PFSK-1 (cell line): ENCODE measurements at regions not wholly inside any gene's neighbourhood (a gene's known extent, or its start where the extent isn't known, plus 50 kb on each side); places are given as distances from the start of the nearest gene placed in this dataset.

ENCODE experiments used
- FOXP2 ChIP-seq: optimal IDR thresholded peaks from 2 replicates; pipeline ENCODE3; 2011; ENCODE audit warnings: borderline replicate concordance, control low read depth, inconsistent platforms; ENCODE audit not compliant: insufficient read depth; ENCODE audit errors: extremely low read length, extremely low read depth
- POLR2AphosphoS5 ChIP-seq: IDR thresholded peaks from 2 replicates; pipeline ENCODE4 v1.6.1; 2012; ENCODE audit warnings: low read depth, mild to moderate bottlenecking, control low read depth, low read length, moderate library complexity
- SIN3A ChIP-seq: IDR thresholded peaks from 2 replicates; pipeline ENCODE4 v1.6.1; 2012; ENCODE audit warnings: mild to moderate bottlenecking, low read length, moderate library complexity, borderline replicate concordance; ENCODE audit not compliant: insufficient read depth
- TAF1 ChIP-seq: IDR thresholded peaks from 2 replicates; pipeline ENCODE4 v1.6.1; 2012; ENCODE audit warnings: low read length, control low read depth, borderline replicate concordance; ENCODE audit not compliant: insufficient read depth
- TF ChIP-seq, protein P1 (sequence below), 2 experiments: IDR thresholded peaks; 2 replicates each; pipeline versions ENCODE4 v1.6.1 to v1.8.0; 2011 to 2012; ENCODE audit warnings: low read depth in 2 of 2, low read length in 2 of 2, control low read depth in 1 of 2, inconsistent platforms in 1 of 2, mild to moderate bottlenecking in 1 of 2, moderate library complexity in 1 of 2; ENCODE audit not compliant: insufficient read depth in 1 of 2

DNA sequence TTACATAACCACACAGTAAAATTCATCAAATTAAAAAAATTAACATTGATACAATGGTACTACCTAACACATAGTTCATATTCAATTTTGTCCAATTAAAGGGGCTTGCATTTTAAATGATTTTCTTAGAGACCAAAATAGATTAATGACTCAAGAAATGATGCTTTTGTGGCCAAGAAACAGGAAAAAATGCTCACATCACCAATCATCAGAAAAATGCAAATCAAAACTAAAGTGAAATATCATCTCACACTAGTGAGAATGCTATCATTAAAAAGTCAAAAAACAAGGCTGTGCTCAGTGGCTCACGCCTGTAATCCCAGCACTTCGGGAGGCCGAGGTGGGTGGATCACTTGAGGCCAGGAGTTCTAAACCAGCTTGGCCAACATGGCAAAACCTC, 235.6 kb downstream of the PIK3C3 start:
- TF ChIP-seq SIN3A (no peak), POLR2AphosphoS5 (no peak), TAF1 (no peak), FOXP2 (no peak)
- TF ChIP-seq, protein P1, sequence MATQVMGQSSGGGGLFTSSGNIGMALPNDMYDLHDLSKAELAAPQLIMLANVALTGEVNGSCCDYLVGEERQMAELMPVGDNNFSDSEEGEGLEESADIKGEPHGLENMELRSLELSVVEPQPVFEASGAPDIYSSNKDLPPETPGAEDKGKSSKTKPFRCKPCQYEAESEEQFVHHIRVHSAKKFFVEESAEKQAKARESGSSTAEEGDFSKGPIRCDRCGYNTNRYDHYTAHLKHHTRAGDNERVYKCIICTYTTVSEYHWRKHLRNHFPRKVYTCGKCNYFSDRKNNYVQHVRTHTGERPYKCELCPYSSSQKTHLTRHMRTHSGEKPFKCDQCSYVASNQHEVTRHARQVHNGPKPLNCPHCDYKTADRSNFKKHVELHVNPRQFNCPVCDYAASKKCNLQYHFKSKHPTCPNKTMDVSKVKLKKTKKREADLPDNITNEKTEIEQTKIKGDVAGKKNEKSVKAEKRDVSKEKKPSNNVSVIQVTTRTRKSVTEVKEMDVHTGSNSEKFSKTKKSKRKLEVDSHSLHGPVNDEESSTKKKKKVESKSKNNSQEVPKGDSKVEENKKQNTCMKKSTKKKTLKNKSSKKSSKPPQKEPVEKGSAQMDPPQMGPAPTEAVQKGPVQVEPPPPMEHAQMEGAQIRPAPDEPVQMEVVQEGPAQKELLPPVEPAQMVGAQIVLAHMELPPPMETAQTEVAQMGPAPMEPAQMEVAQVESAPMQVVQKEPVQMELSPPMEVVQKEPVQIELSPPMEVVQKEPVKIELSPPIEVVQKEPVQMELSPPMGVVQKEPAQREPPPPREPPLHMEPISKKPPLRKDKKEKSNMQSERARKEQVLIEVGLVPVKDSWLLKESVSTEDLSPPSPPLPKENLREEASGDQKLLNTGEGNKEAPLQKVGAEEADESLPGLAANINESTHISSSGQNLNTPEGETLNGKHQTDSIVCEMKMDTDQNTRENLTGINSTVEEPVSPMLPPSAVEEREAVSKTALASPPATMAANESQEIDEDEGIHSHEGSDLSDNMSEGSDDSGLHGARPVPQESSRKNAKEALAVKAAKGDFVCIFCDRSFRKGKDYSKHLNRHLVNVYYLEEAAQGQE (IDR thresholded peaks at IDR 0.05; ENCODE audit: insufficient read depth in 1 of 2, low read depth in 2 of 2, low read length in 2 of 2): no peak
